ENCODE measurements at regions not wholly inside any gene's neighbourhood (a gene's known extent, or its start where the extent isn't known, plus 50 kb on each side); places are given as distances from the start of the nearest gene placed in this dataset.

GRCh38 chr2:142308744-142309143, 177.9 kb upstream of the LRP1B start:
- TF ChIP-seq POLR2A (IDR thresholded peaks at IDR 0.05) (no peak), CTCF (IDR thresholded peaks at IDR 0.05) (no peak)
